K562 (cell line): ENCODE measurements at regions not wholly inside any gene's neighbourhood (a gene's known extent, or its start where the extent isn't known, plus 50 kb on each side); places are given as distances from the start of the nearest gene placed in this dataset.

Experiments
- FOXM1 ChIP-seq, 2 experiments: fragments of 450-650 bp in 1 of 2; sonication (generic) in 1 of 2; formaldehyde crosslinking in 1 of 2; IDR thresholded peaks; 2 replicates each; pipeline versions ENCODE4 v1.6.1 to v1.9.0; 2017 to 2022; ENCODE audit warnings: low read depth in 2 of 2, mild to moderate bottlenecking in 2 of 2, missing genetic modification reagents in 1 of 2, moderate library complexity in 1 of 2
- GATAD2B ChIP-seq: fragments of 450-650 bp; IDR thresholded peaks from 2 replicates; pipeline ENCODE4 v1.6.1; 2017; ENCODE audit warnings: mild to moderate bottlenecking, borderline replicate concordance
- POLR2AphosphoS5 ChIP-seq: IDR thresholded peaks from 2 replicates; pipeline ENCODE4 v1.6.1; 2011; ENCODE audit warnings: mild to moderate bottlenecking, low read depth, low read length, moderate library complexity; ENCODE audit not compliant: control insufficient read depth, insufficient read depth
- RFX5 ChIP-seq: IDR thresholded peaks from 2 replicates; pipeline ENCODE4 v1.6.1; 2011; ENCODE audit warnings: low read depth, mild to moderate bottlenecking, improper control_type of control experiment, low read length
- SMARCC2 ChIP-seq: fragments of 450-650 bp; IDR thresholded peaks from 2 replicates; pipeline ENCODE4 v1.6.1; 2017; ENCODE audit warnings: antibody characterized with exemption, moderate library complexity, mild to moderate bottlenecking, low read depth
- TF ChIP-seq, protein P1 (sequence below), 3 experiments: IDR thresholded peaks in 2 of 3; conservative IDR thresholded peaks in 1 of 3; 2 replicates each; pipeline ENCODE4 v1.5.1; 2011 to 2012; ENCODE audit warnings: low read length in 3 of 3, mild to moderate bottlenecking in 3 of 3, control low read depth in 2 of 3, improper control_type of control experiment in 1 of 3, inconsistent platforms in 1 of 3, low read depth in 1 of 3, mixed read lengths in 1 of 3, moderate library complexity in 1 of 3; ENCODE audit not compliant: insufficient read depth in 2 of 3
- TF ChIP-seq, protein P2 (sequence below): sonication (generic); formaldehyde crosslinking; IDR thresholded peaks from 2 replicates; pipeline ENCODE4 v1.4.0; 2020; ENCODE audit warnings: mild to moderate bottlenecking, missing genetic modification reagents
- TF ChIP-seq, protein P3 (sequence below): fragments of 450-650 bp; formaldehyde crosslinking; IDR thresholded peaks from 2 replicates; pipeline ENCODE4 v1.4.0; 2020; ENCODE audit warnings: mild to moderate bottlenecking, moderate library complexity

DNA sequence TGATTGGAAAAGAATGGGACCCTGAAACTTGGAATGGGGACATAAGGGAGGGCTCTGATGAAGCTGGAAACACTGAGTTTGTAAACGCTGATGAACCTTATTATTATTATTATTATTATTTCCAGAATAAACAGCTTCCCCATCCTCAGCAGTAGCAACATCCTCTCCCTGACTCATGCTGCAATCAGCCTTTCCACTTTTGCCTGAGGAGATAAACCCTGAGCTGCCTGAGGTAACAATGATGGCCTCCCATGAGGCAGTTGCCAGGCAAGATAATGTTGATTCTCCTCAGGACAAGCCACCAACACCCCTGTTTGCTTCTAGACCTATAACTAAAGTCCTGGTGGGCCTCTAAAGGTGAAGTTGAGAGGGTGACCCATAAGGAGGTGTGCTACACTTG, 139.2 kb upstream of the ATP10B start:
- TF ChIP-seq SMARCC2 (no peak), POLR2AphosphoS5 (no peak), GATAD2B (no peak), RFX5 (no peak), FOXM1 (IDR thresholded peaks at IDR 0.05; ENCODE audit: low read depth) (no peak), FOXM1 (CRISPR knock-in tag; IDR thresholded peaks at IDR 0.05; ENCODE audit: low read depth) (no peak)
- TF ChIP-seq, protein P1, sequence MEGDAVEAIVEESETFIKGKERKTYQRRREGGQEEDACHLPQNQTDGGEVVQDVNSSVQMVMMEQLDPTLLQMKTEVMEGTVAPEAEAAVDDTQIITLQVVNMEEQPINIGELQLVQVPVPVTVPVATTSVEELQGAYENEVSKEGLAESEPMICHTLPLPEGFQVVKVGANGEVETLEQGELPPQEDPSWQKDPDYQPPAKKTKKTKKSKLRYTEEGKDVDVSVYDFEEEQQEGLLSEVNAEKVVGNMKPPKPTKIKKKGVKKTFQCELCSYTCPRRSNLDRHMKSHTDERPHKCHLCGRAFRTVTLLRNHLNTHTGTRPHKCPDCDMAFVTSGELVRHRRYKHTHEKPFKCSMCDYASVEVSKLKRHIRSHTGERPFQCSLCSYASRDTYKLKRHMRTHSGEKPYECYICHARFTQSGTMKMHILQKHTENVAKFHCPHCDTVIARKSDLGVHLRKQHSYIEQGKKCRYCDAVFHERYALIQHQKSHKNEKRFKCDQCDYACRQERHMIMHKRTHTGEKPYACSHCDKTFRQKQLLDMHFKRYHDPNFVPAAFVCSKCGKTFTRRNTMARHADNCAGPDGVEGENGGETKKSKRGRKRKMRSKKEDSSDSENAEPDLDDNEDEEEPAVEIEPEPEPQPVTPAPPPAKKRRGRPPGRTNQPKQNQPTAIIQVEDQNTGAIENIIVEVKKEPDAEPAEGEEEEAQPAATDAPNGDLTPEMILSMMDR (IDR thresholded peaks at IDR 0.05 in 2 of 3, conservative IDR thresholded peaks at IDR 0.05 in 1 of 3; ENCODE audit: insufficient read depth in 2 of 3, low read depth in 1 of 3, low read length in 3 of 3): no peak
- TF ChIP-seq, protein P2, sequence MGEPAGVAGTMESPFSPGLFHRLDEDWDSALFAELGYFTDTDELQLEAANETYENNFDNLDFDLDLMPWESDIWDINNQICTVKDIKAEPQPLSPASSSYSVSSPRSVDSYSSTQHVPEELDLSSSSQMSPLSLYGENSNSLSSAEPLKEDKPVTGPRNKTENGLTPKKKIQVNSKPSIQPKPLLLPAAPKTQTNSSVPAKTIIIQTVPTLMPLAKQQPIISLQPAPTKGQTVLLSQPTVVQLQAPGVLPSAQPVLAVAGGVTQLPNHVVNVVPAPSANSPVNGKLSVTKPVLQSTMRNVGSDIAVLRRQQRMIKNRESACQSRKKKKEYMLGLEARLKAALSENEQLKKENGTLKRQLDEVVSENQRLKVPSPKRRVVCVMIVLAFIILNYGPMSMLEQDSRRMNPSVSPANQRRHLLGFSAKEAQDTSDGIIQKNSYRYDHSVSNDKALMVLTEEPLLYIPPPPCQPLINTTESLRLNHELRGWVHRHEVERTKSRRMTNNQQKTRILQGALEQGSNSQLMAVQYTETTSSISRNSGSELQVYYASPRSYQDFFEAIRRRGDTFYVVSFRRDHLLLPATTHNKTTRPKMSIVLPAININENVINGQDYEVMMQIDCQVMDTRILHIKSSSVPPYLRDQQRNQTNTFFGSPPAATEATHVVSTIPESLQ (CRISPR knock-in tag): no peak
- TF ChIP-seq, protein P3, sequence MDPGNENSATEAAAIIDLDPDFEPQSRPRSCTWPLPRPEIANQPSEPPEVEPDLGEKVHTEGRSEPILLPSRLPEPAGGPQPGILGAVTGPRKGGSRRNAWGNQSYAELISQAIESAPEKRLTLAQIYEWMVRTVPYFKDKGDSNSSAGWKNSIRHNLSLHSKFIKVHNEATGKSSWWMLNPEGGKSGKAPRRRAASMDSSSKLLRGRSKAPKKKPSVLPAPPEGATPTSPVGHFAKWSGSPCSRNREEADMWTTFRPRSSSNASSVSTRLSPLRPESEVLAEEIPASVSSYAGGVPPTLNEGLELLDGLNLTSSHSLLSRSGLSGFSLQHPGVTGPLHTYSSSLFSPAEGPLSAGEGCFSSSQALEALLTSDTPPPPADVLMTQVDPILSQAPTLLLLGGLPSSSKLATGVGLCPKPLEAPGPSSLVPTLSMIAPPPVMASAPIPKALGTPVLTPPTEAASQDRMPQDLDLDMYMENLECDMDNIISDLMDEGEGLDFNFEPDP: no peak
